BE2C (cell line): ENCODE measurements at regions not wholly inside any gene's neighbourhood (a gene's known extent, or its start where the extent isn't known, plus 50 kb on each side); places are given as distances from the start of the nearest gene placed in this dataset.
A peak's percentile ranks its signal among the peaks of the same experiment; 100 is the strongest.

Experiments
- DNase-seq: peaks from one replicate; pipeline ENCODE4 v3.0.0-alpha.2; 2020
- H3K27me3 ChIP-seq: fragments of 250-450 bp; sonication (Bioruptor Pico); 2 replicates; pipeline ENCODE4 v1.5.1; 2020; ENCODE audit warnings: mild to moderate bottlenecking
- H3K36me3 ChIP-seq: fragments of 250-450 bp; sonication (Bioruptor Pico); 2 replicates; pipeline ENCODE4 v1.5.1; 2020; ENCODE audit warnings: mild to moderate bottlenecking
- H3K4me1 ChIP-seq: fragments of 250-450 bp; sonication (Bioruptor Pico); 2 replicates; pipeline ENCODE4 v1.5.1; 2020
- H3K4me3 ChIP-seq: 2 replicates; pipeline ENCODE4 v1.5.1; 2011; ENCODE audit warnings: low read depth, low read length
- H3K9me3 ChIP-seq: fragments of 250-450 bp; sonication (Bioruptor Pico); 2 replicates; pipeline ENCODE4 v1.5.1; 2020
- TF ChIP-seq, protein P1 (sequence below): IDR thresholded peaks from 2 replicates; pipeline ENCODE4 v1.5.1; 2012; ENCODE audit warnings: mild to moderate bottlenecking, low read depth, low read length

DNA sequence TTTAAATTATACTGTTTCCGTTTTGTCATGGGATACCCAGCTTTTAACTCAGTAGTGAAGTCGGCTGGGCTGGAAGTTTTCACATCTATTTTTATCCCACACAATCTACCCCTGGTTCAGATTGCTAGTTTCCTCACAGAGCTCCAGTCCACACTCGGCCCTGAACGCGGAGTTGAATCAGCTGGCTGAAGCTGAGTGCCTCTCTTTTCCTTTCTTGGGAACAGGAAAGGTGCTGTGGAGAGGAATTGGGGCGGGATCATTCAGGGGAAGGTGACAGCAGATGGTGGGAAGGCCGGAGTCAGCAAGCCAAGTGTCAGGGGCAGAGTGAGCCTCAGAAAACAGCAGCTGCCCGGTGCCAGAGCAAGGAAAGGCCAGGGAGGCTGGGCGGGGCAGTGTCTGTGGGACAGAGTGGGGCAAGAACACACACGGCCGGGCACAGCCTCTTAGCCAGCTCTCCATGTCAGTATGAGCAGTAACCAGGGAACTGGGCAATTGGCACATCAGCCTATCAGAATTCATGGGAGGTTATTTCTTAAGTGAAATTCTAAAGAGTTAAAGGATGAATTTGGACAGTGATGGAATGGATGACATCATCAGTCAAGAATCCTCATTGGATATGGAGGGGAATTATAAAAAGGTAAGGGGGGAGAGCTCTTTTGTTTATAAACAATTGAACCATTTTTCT is 135.7 kb upstream of the IL12A start:
- TF ChIP-seq, protein P1, sequence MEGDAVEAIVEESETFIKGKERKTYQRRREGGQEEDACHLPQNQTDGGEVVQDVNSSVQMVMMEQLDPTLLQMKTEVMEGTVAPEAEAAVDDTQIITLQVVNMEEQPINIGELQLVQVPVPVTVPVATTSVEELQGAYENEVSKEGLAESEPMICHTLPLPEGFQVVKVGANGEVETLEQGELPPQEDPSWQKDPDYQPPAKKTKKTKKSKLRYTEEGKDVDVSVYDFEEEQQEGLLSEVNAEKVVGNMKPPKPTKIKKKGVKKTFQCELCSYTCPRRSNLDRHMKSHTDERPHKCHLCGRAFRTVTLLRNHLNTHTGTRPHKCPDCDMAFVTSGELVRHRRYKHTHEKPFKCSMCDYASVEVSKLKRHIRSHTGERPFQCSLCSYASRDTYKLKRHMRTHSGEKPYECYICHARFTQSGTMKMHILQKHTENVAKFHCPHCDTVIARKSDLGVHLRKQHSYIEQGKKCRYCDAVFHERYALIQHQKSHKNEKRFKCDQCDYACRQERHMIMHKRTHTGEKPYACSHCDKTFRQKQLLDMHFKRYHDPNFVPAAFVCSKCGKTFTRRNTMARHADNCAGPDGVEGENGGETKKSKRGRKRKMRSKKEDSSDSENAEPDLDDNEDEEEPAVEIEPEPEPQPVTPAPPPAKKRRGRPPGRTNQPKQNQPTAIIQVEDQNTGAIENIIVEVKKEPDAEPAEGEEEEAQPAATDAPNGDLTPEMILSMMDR: no peak
- peak overlapping the region; percentile 51 for H3K4me3 ChIP-seq
- H3K36me3 ChIP-seq: peaks cover 21% of the 10 kb centered on the region
- H3K27me3 ChIP-seq: no peaks in the 10 kb centered on the region
- DNase-seq: peak; percentile 52
- H3K9me3 ChIP-seq: peaks cover 3% of the 10 kb centered on the region; the same call in 1 of the 2 replicates
- peaks cover 51% of the 10 kb centered on the region for H3K4me1 ChIP-seq

DNA sequence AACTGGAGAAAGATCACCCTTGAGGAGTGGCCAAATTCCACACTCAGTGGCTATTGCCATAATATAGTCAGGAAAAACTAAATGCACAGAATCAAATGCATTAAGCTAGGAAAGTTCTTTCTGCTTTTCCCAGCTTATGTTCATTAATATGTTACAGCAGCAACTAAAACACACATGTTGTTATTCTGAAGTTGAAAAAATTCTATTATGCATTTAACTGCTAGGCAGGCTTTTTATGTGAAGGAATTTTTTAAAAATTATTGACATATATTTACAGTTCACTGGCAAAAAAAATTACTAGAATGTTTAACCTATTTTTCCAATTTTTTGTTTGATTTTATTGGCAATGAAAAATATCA is 135.2 kb upstream of the IL12A start:
- peak overlapping the region; percentile 51 for H3K4me3 ChIP-seq
- H3K9me3 ChIP-seq: peaks cover 3% of the 10 kb centered on the region; the same call in 1 of the 2 replicates
- TF ChIP-seq, protein P1: no peak
- peaks cover 51% of the 10 kb centered on the region for H3K4me1 ChIP-seq
- no peak for DNase-seq
- H3K27me3 ChIP-seq: no peaks in the 10 kb centered on the region
- peaks cover 20% of the 10 kb centered on the region for H3K36me3 ChIP-seq

DNA sequence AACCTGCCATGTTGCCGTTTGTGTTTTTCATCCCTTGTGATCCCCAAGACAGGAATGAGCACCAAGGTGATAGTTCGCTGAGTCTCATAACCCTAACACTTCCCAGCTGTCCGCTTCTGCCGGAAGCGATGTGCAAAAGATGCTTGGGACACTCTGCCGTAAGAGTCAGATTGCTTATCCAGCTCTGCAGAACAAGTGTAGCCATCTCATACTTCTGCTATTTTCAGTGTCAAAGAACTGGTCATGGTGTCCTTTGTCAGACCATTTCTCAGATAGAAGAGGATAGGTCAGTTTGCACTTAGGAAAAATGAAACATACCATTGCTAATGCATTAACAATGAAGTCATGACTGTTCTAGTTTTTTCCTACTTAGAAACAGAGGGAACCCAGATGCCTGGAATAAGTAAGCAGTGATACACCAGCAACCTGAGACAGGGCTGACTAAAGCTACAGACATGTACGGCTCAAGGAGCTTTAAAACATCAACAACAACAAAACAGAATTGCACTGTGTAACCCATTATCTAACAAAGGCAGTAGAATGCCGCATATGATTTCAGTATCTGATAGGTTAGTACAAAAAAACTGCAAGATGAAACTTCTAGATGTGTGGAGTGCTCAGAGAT is 134.0 kb upstream of the IL12A start:
- no peaks in the 10 kb centered on the region for H3K27me3 ChIP-seq
- H3K4me3 ChIP-seq: peak overlapping the region; percentile 51
- TF ChIP-seq, protein P1: no peak
- peaks cover 9% of the 10 kb centered on the region for H3K36me3 ChIP-seq
- DNase-seq: no peak
- peaks cover 47% of the 10 kb centered on the region for H3K4me1 ChIP-seq
- H3K9me3 ChIP-seq: no peaks in the 10 kb centered on the region

DNA sequence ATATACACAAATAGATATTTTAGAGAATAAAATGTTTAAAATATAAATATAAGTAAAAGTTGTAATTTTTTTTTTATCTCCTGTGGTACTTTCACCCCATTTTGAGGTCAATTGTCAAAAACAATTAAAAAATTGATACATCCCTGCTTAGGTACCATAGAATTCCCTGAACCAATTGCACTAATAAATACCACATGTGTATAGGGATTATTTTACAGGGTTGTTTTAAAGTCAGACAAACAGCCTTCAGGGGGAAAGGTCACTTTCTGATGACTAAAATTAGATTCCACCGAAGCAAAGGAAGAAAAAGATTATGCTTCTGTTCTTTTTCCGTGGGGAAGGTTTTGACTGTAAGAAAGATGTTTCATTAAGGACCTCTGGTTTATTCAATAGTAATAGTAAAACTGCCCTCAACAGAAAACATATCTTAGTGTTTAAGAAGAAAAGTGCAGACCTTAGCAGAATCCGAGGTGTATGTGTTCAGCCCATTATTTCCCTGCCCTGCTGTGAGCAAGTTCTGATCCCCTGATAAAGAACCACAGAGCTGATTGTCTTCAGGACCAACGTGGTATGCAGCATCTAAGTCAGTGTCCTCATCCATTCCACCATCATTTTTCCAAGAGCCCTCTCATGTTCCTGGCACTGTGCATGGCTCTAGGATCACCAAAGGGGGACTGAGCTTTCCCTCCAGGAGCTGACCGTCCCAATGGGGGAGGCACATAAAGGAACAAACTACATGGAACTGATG is 132.9 kb upstream of the IL12A start:
- Histone ChIP-seq H3K36me3 (peaks cover 5% of the 10 kb centered on the region), H3K4me3 (peak overlapping the region; percentile 51), H3K27me3 (no peaks in the 10 kb centered on the region), H3K4me1 (peaks cover 54% of the 10 kb centered on the region), H3K9me3 (no peaks in the 10 kb centered on the region)
- peak; percentile 46 for DNase-seq
- TF ChIP-seq, protein P1: no peak

DNA sequence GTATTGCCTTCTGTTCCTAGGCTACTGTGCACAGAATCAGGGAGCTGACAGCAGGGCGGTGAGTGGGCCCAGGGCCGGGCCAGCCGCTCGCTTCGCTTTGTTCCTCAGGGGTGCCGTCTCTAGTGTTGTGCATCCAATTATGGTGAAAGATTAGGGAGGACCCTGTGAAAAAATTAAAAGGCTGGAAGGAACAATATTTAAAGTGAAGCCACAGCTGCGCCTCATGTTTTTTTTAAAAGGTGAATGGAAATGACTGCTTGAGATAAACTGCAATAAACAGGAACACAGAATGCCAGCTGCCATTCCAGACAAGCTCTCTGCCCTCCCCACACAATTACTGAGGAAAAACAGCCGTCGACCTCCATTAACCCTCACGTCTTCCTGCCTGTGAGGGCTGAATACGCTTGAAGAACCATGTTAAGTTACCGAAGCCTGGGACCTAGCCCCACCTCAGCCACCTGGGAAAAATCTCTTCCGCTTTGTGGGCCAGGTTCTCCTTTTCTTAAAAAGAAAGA is 132.0 kb upstream of the IL12A start:
- peaks cover 54% of the 10 kb centered on the region for H3K4me1 ChIP-seq

More for the DNA sequence above, 132.0 kb upstream of the IL12A start:
- TF ChIP-seq, protein P1: no peak
- DNase-seq: peak; percentile 83
- Histone ChIP-seq H3K4me3 (peak overlapping the region; percentile 51), H3K27me3 (no peaks in the 10 kb centered on the region), H3K9me3 (no peaks in the 10 kb centered on the region), H3K36me3 (peaks cover 5% of the 10 kb centered on the region)
